HepG2 (cell line): ENCODE measurements at regions not wholly inside any gene's neighbourhood (a gene's known extent, or its start where the extent isn't known, plus 50 kb on each side); places are given as distances from the start of the nearest gene placed in this dataset.

Source experiments
- ATAC-seq: fragments of 200-7000 bp; cut with Tn5 transposase; 3 replicates; pipeline ENCODE4 v1.9.1; 2020; ENCODE audit warnings: mild to moderate bottlenecking, moderate library complexity
- BruUV-seq: library from RNA; stranded (reverse); fragments of 400-500 nt; replicated peaks from 2 replicates; lab custom pipeline; 2021; lab: Mats Ljungman, UMichigan
- CTCF ChIA-PET: fragments of 300-600 bp; formaldehyde crosslinking; extraction: SDS; loops from one replicate; lab custom pipeline; 2021; ENCODE audit warnings: low total read pairs, inconsistent platforms, low intra/inter-chr PET ratio; lab: Yijun Ruan, JAX
- POLR2A ChIA-PET: fragments of 350-600 bp; sonication (Branson Sonifier 250); formaldehyde crosslinking; loops from one replicate; lab custom pipeline; 2020; ENCODE audit warnings: antibody characterized with exemption, inconsistent platforms; lab: Yijun Ruan, JAX
- DNase-seq: peaks from one replicate; pipeline ENCODE4 v3.0.0-alpha.2; 2015; ENCODE audit warnings: low spot score
- FAIRE-seq: peaks from 3 replicates; lab custom pipeline; 2011; peaks lifted over from hg19 to GRCh38; lab: Jason Lieb, UNC
- H2AFZ ChIP-seq: one replicate; pipeline ENCODE4 v1.6.1; 2011; ENCODE audit warnings: low read length, inconsistent platforms
- H3K27ac ChIP-seq: fragments of 300-600 bp; 3 replicates; pipeline ENCODE4 v1.8.0; 2011; ENCODE audit warnings: mixed run types, mild to moderate bottlenecking, mixed read lengths, low read length, inconsistent platforms; ENCODE audit not compliant: insufficient read depth; ENCODE audit errors: extremely low read length
- H3K27me3 ChIP-seq, 2 experiments: fragments of 200-600 bp in 1 of 2; 2 replicates in 1 of 2; 3 replicates in 1 of 2; pipeline versions ENCODE4 v1.6.0 to v1.8.0; 2011; ENCODE audit warnings: low read length in 2 of 2, mild to moderate bottlenecking in 2 of 2, moderate library complexity in 2 of 2, inconsistent platforms in 1 of 2; ENCODE audit not compliant: insufficient read depth in 2 of 2, control insufficient read depth in 1 of 2
- H3K36me3 ChIP-seq, 2 experiments: fragments of 200-600 bp in 1 of 2; replicated peaks in 1 of 2; 2 replicates in 1 of 2; 3 replicates in 1 of 2; pipeline versions ENCODE4 v1.5.1 to v1.8.0; 2011; ENCODE audit warnings: low read length in 2 of 2, inconsistent platforms in 1 of 2; ENCODE audit not compliant: insufficient read depth in 2 of 2, control insufficient read depth in 1 of 2
- H3K4me1 ChIP-seq: 2 replicates; pipeline ENCODE4 v1.5.1; 2012; ENCODE audit warnings: low read length, inconsistent platforms; ENCODE audit not compliant: insufficient read depth
- H3K4me2 ChIP-seq: 2 replicates; pipeline ENCODE4 v1.6.0; 2011; ENCODE audit warnings: low read depth, low read length, inconsistent platforms
- H3K4me3 ChIP-seq, 3 experiments: fragments of 200-600 bp in 1 of 3; sonication (generic), shearing (Covaris generic) in 1 of 3; replicated peaks in 1 of 3; 2 replicates each; pipeline ENCODE4 v1.5.1; 2011 to 2016; ENCODE audit warnings: low read length in 3 of 3, inconsistent platforms in 2 of 3, low read depth in 2 of 3, mild to moderate bottlenecking in 2 of 3, control low read depth in 1 of 3, mixed read lengths in 1 of 3; ENCODE audit not compliant: insufficient read depth in 1 of 3
- H3K79me2 ChIP-seq: one replicate; pipeline ENCODE4 v1.6.1; 2011; ENCODE audit warnings: low read length, inconsistent platforms; ENCODE audit not compliant: insufficient read depth
- H3K9ac ChIP-seq: 2 replicates; pipeline ENCODE4 v1.6.0; 2011; ENCODE audit warnings: mild to moderate bottlenecking, low read depth, low read length, inconsistent platforms; ENCODE audit not compliant: insufficient read depth
- H3K9me3 ChIP-seq: 2 replicates; pipeline ENCODE4 v1.5.1; 2012; ENCODE audit warnings: mild to moderate bottlenecking, low read length
- H4K20me1 ChIP-seq: 2 replicates; pipeline ENCODE4 v1.6.0; 2011; ENCODE audit warnings: inconsistent platforms, mild to moderate bottlenecking, low read length, moderate library complexity; ENCODE audit not compliant: insufficient read depth
- BHLHE40 ChIP-seq: IDR thresholded peaks from 2 replicates; pipeline ENCODE4 v1.6.1; 2011; ENCODE audit warnings: low read length, improper control_type of control experiment
- CEBPB ChIP-seq: IDR thresholded peaks from 2 replicates; pipeline ENCODE4 v1.6.1; 2011; ENCODE audit warnings: low read depth, low read length, improper control_type of control experiment, borderline replicate concordance
- FOSL2 ChIP-seq: sonication (generic); formaldehyde crosslinking; IDR thresholded peaks from 2 replicates; pipeline ENCODE4 v1.4.0; 2020; ENCODE audit warnings: missing genetic modification reagents
- GABPA ChIP-seq, 2 experiments: IDR thresholded peaks; 2 replicates each; pipeline ENCODE4 v1.6.1; 2011 to 2016; ENCODE audit warnings: low read depth in 2 of 2, low read length in 1 of 2, missing biosample characterization in 1 of 2, missing genetic modification characterization in 1 of 2
- KDM6A ChIP-seq: IDR thresholded peaks from 2 replicates; pipeline ENCODE4 v1.6.1; 2016; ENCODE audit warnings: low read depth
- KMT2B ChIP-seq: IDR thresholded peaks from 2 replicates; pipeline ENCODE4 v1.6.1; 2016; ENCODE audit warnings: missing genetic modification reagents, missing compliant biosample characterization
- PPARG ChIP-seq: conservative IDR thresholded peaks from 2 replicates; pipeline ENCODE4 v1.6.1; 2016; ENCODE audit warnings: missing biosample characterization, missing genetic modification reagents
- SCMH1 ChIP-seq: sonication (generic); formaldehyde crosslinking; IDR thresholded peaks from 2 replicates; pipeline ENCODE4 v1.9.0; 2021; ENCODE audit warnings: missing genetic modification reagents, mild to moderate bottlenecking, borderline replicate concordance
- SOX6 ChIP-seq, 2 experiments: fragments of 450-650 bp in 1 of 2; sonication (generic) in 1 of 2; formaldehyde crosslinking in 1 of 2; IDR thresholded peaks; 2 replicates each; pipeline versions ENCODE4 v1.4.0 to v1.6.1; 2017 to 2020; ENCODE audit warnings: antibody characterized with exemption in 1 of 2, mild to moderate bottlenecking in 1 of 2, missing genetic modification reagents in 1 of 2
- TBP ChIP-seq: sonication (generic); formaldehyde crosslinking; IDR thresholded peaks from 2 replicates; pipeline ENCODE4 v1.5.0; 2020; ENCODE audit warnings: missing genetic modification reagents
- ZNF263 ChIP-seq: sonication (generic); formaldehyde crosslinking; IDR thresholded peaks from 2 replicates; pipeline ENCODE4 v1.4.0; 2020; ENCODE audit warnings: missing genetic modification reagents
- ZNF460 ChIP-seq: sonication (generic); formaldehyde crosslinking; IDR thresholded peaks from 2 replicates; pipeline ENCODE4 v1.5.1; 2020; ENCODE audit warnings: missing genetic modification reagents, mild to moderate bottlenecking, borderline replicate concordance
- ZNF768 ChIP-seq: sonication (generic); formaldehyde crosslinking; IDR thresholded peaks from 2 replicates; pipeline ENCODE4 v1.4.0; 2020; ENCODE audit warnings: missing genetic modification reagents
- WGBS: methylation state at CpG from one replicate; pipeline ENCODE4 v1.1.6; 2017; ENCODE audit warnings: low lambda C conversion rate; 5-methylcytosine and 5-hydroxymethylcytosine counted together
- in situ Hi-C: cut with HindIII; loops from 2 replicates; pipeline ENCODE4 v1.10.0; 2017; ENCODE audit warnings: low pct_unique_long_range_greater_than_20kb; ENCODE audit not compliant: extremely low pct_ligation_motif_present
- intact Hi-C: fragments of 100-400 bp; cut with micrococcal nuclease; formaldehyde crosslinking; loops from one replicate; pipeline ENCODE4 v1.10.0; 2022; ENCODE audit not compliant: unreplicated experiment

GRCh38 chr4:6523251-6523650, 50.8 kb upstream of the PPP2R2C start:
- TF ChIP-seq SCMH1 (CRISPR knock-in tag): no peak
- no peak for TF ChIP-seq KMT2B (CRISPR knock-in tag)
- TF ChIP-seq GABPA (IDR thresholded peaks at IDR 0.05; ENCODE audit: low read depth, low read length): no peak
- no peak for TF ChIP-seq GABPA (CRISPR knock-in tag; IDR thresholded peaks at IDR 0.05; ENCODE audit: low read depth)
- TF ChIP-seq CEBPB: peak; percentile 32; the same call in 1 of the 2 replicates
- no peak for TF ChIP-seq ZNF460 (CRISPR knock-in tag)
- no peak for TF ChIP-seq BHLHE40
- peak; percentile 46; the same call in 1 of the 2 replicates for TF ChIP-seq ZNF768 (CRISPR knock-in tag)
- TF ChIP-seq KDM6A (CRISPR knock-in tag): no peak
- TF ChIP-seq PPARG (CRISPR knock-in tag): no peak
- no peak for TF ChIP-seq SOX6 (IDR thresholded peaks at IDR 0.05)
- TF ChIP-seq SOX6 (CRISPR knock-in tag; IDR thresholded peaks at IDR 0.05): no peak
- TF ChIP-seq FOSL2: peak; percentile 67
- TF ChIP-seq TBP (CRISPR knock-in tag): no peak
- no peak for TF ChIP-seq ZNF263 (CRISPR knock-in tag)
- ChIA-PET POLR2A (no interaction called here), CTCF (no interaction called here)
- FAIRE-seq (no peak), ATAC-seq (no peak), DNase-seq (no peak)
- Histone ChIP-seq H3K4me3 (no peak overlapping the region), H3K4me2 (no peak overlapping the region), H2AFZ (no peak overlapping the region), H3K27ac (no peak overlapping the region), H3K9me3 (no peaks in the 10 kb centered on the region), H3K4me1 (no peaks in the 10 kb centered on the region), H3K36me3 (no peaks in the 10 kb centered on the region), H3K27me3 (peaks cover 3 to 44% of the 10 kb centered on the region in 2 experiments), H4K20me1 (no peaks in the 10 kb centered on the region), H3K9ac (no peak overlapping the region), H3K79me2 (no peaks in the 10 kb centered on the region)
- no TSS peak for BruUV-seq
- intact Hi-C loops (no loop called here), in situ Hi-C loops (no loop called here)
- WGBS: 38% methylated on average over 9 of the region's 9 CpGs
